Naive thymus-derived CD8-positive, alpha-beta T cell (primary cell): ENCODE measurements at regions not wholly inside any gene's neighbourhood (a gene's known extent, or its start where the extent isn't known, plus 50 kb on each side); places are given as distances from the start of the nearest gene placed in this dataset.
"Not testable (repeated sequence)": the region's sequence is repeated elsewhere in the genome, so short reads cannot be mapped to it uniquely, and the experiment has no call there.

Experiments used
- ATAC-seq, 2 donors: fragments of 150-1000 bp; cut with Tn5 transposase in 1 of 2; sonication (Bioruptor Pico), chemical (Tn5 transposase) in 1 of 2; 1 replicate in 1 of 2; 2 replicates in 1 of 2; pipeline ENCODE4 v1.10.0; 2021; ENCODE audit warnings: mild to moderate bottlenecking in 2 of 2, moderate library complexity in 2 of 2
- POLR2A ChIA-PET: fragments of 350-600 bp; sonication (Branson Sonifier 250); formaldehyde crosslinking; loops from one replicate; lab custom pipeline; 2021; ENCODE audit warnings: antibody characterized with exemption; lab: Charles Lee
- DNase-seq, 10 donors: peaks; one replicate each; pipeline versions ENCODE4 v3.0.0 to v3.0.0-alpha.2; 2020 to 2022
- H3K27ac Mint-ChIP-seq, 10 donors: one replicate each; pipeline ENCODE4 v1.8.0; 2020 to 2022; ENCODE audit warnings: mild to moderate bottlenecking in 10 of 10, mixed read lengths in 10 of 10, moderate library complexity in 4 of 10, inconsistent platforms in 1 of 10
- H3K27me3 Mint-ChIP-seq, 5 donors: one replicate each; pipeline ENCODE4 v1.8.0; 2021 to 2022; ENCODE audit warnings: mixed read lengths in 5 of 5
- H3K36me3 Mint-ChIP-seq, 3 donors: one replicate each; pipeline ENCODE4 v1.8.0; 2020 to 2022; ENCODE audit warnings: mixed read lengths in 3 of 3, mild to moderate bottlenecking in 2 of 3, inconsistent platforms in 1 of 3
- H3K4me1 Mint-ChIP-seq, 4 donors: one replicate each; pipeline ENCODE4 v1.8.0; 2021 to 2022; ENCODE audit warnings: mixed read lengths in 4 of 4
- H3K4me3 Mint-ChIP-seq, 10 donors: one replicate each; pipeline ENCODE4 v1.8.0; 2020 to 2022; ENCODE audit warnings: mild to moderate bottlenecking in 10 of 10, mixed read lengths in 10 of 10, moderate library complexity in 6 of 10, inconsistent platforms in 1 of 10
- H3K9me3 Mint-ChIP-seq, 9 donors: one replicate each; pipeline ENCODE4 v1.8.0; 2020 to 2022; ENCODE audit warnings: mixed read lengths in 9 of 9, mild to moderate bottlenecking in 3 of 9, inconsistent platforms in 1 of 9, moderate library complexity in 1 of 9

DNA sequence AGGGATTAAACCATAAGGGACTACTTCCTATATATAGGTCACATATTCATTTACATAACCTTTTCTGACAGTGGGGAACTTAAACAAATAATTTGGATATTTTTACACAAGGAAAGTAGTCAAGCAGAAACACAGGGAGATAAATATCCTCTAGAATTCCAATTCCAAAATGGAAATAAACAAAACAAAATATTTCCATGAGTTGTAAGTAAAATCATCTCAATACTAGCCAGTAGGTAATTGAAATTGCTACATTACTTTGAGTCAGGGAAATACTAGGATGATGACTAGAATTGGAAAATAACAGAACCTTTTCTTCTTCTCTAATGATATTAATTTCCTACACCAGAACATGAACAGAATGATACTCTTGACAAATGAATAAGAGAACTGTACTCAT is 1308.1 kb upstream of the GJE1 start:
- POLR2A ChIA-PET, result no interaction called here
- ATAC-seq (no peak), DNase-seq (no peak)
- Mint-ChIP-seq H3K4me1 (no peaks in the 10 kb centered on the region), H3K9me3 (no peaks in the 10 kb centered on the region), H3K27me3 (peaks cover 0 to 3% (median 0%) of the 10 kb centered on the region in 5 donors), H3K4me3 (no peak overlapping the region), H3K27ac (no peak overlapping the region), H3K36me3 (no peaks in the 10 kb centered on the region)

DNA sequence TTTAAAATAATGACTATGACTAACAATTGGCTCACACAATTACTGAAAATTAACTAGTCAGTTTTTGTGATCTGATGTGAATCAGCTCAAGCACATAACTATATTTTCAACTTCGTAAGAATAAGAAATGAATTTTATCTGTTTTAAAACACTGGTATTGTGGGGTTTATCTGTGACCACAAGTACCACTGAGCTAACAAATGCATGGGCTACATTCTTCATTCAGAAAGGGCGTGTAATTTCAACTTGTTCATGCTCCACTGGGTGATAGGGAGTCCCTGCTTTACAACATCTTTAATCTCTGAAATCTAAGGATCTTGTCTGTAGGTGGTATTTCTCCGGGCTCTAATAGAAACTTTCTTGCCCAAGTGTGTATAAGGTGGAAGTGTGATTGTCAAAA is 1311.5 kb upstream of the GJE1 start:
- DNase-seq, result no peak
- no peaks in the 10 kb centered on the region for H3K9me3 Mint-ChIP-seq
- no peaks in the 10 kb centered on the region for H3K4me1 Mint-ChIP-seq
- no peak for ATAC-seq
- no peak overlapping the region for H3K27ac Mint-ChIP-seq
- POLR2A ChIA-PET, result no interaction called here
- no peak overlapping the region for H3K4me3 Mint-ChIP-seq
- H3K36me3 Mint-ChIP-seq, result no peaks in the 10 kb centered on the region
- H3K27me3 Mint-ChIP-seq, result peaks cover 0 to 3% (median 0%) of the 10 kb centered on the region in 5 donors

- H3K27me3 Mint-ChIP-seq, result peaks cover 0 to 3% (median 0%) of the 10 kb centered on the region in 5 donors
- no peaks in the 10 kb centered on the region for H3K36me3 Mint-ChIP-seq
- no peaks in the 10 kb centered on the region for H3K4me1 Mint-ChIP-seq
- DNase-seq, result no peak
- H3K27ac Mint-ChIP-seq, result no peak overlapping the region
- POLR2A ChIA-PET, result no interaction called here
- no peak for ATAC-seq
- H3K9me3 Mint-ChIP-seq, result peaks cover 0 to 2% (median 0%) of the 10 kb centered on the region in 9 donors
- H3K4me3 Mint-ChIP-seq, result no peak overlapping the region
Observed at GRCh38 chr6:140817176-140817575, 1315.5 kb upstream of the GJE1 start.

GRCh38 chr6:140816681-140817080 is 1316.0 kb upstream of the GJE1 start:
- DNase-seq, result no peak
- peaks cover 0 to 2% (median 0%) of the 10 kb centered on the region in 4 donors for H3K4me1 Mint-ChIP-seq
- no peak overlapping the region for H3K4me3 Mint-ChIP-seq
- peaks cover 0 to 3% (median 0%) of the 10 kb centered on the region in 5 donors for H3K27me3 Mint-ChIP-seq
- no peak for ATAC-seq
- POLR2A ChIA-PET, result no interaction called here
- H3K36me3 Mint-ChIP-seq, result no peaks in the 10 kb centered on the region
- peaks cover 0 to 2% (median 0%) of the 10 kb centered on the region in 9 donors for H3K9me3 Mint-ChIP-seq
- no peak overlapping the region for H3K27ac Mint-ChIP-seq

DNA sequence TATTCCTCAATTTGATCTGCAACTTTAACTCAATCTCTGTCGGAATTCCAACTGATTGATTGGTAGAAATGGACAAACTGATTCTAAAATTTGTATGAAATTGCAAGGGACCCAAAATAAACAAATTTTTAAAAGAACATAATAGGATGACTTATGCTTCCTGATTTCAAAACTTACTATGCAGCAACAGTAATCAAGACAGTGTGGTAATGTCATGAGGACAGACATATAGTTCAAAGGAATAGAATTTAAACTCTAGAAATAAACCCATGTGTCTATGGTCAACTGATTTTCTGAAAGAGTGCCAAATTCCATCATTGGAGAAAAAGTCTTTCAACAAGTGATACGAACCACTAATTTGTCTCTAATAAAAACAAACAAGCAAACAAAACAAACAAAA is 1320.1 kb upstream of the GJE1 start:
- peaks cover 0 to 2% (median 0%) of the 10 kb centered on the region in 9 donors for H3K9me3 Mint-ChIP-seq
- H3K4me3 Mint-ChIP-seq, result no peak overlapping the region
- H3K36me3 Mint-ChIP-seq, result no peaks in the 10 kb centered on the region
- DNase-seq (no peak), ATAC-seq (no peak)
- POLR2A ChIA-PET, result no interaction called here
- no peak overlapping the region for H3K27ac Mint-ChIP-seq
- peaks cover 0 to 12% (median under 1%) of the 10 kb centered on the region in 4 donors for H3K4me1 Mint-ChIP-seq
- peaks cover 0 to 12% (median 0%) of the 10 kb centered on the region in 5 donors for H3K27me3 Mint-ChIP-seq

- peaks cover 0 to 2% (median 0%) of the 10 kb centered on the region in 9 donors for H3K9me3 Mint-ChIP-seq
- peaks cover 0 to 12% (median under 1%) of the 10 kb centered on the region in 4 donors for H3K4me1 Mint-ChIP-seq
- POLR2A ChIA-PET, result no interaction called here
- peaks cover 0 to 12% (median under 1%) of the 10 kb centered on the region in 5 donors for H3K27me3 Mint-ChIP-seq
- H3K4me3 Mint-ChIP-seq, result no peak overlapping the region
- DNase-seq (no peak), ATAC-seq (no peak)
- H3K27ac Mint-ChIP-seq, result peak overlapping the region in 1 of 10 donors; percentile 29
- no peaks in the 10 kb centered on the region for H3K36me3 Mint-ChIP-seq
Observed at GRCh38 chr6:140811642-140812041, 1321.1 kb upstream of the GJE1 start.

- Mint-ChIP-seq H3K4me1 (peaks cover 0 to 12% (median under 1%) of the 10 kb centered on the region in 4 donors), H3K27me3 (peaks cover 0 to 12% (median 3%) of the 10 kb centered on the region in 5 donors), H3K27ac (no peak overlapping the region), H3K36me3 (no peaks in the 10 kb centered on the region), H3K4me3 (no peak overlapping the region), H3K9me3 (peaks cover 0 to 2% (median 0%) of the 10 kb centered on the region in 9 donors)
- no peak for DNase-seq
- ATAC-seq, result peak in 1 of 2 donors; percentile 23
- POLR2A ChIA-PET, result no interaction called here
Observed at GRCh38 chr6:140809694-140810101, 1323.0 kb upstream of the GJE1 start.

DNA sequence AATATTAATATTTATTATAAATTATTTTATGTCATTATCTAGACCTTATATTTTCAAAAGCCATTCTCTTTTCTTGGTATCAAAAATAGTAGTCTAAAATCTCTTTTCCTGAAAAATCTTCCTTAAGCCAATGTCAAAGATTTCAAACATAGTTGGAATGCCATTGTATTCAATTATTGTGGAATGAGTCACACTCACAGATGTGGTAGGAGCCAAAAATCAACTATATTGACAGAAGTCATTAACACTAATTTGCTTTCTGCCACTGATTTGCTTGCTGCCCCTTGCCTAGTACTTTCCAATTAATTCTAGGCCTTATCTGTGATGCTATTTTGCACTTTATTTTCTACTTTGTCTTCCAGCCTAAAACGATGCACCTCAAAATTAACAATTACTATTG is 1326.3 kb upstream of the GJE1 start:
- Mint-ChIP-seq H3K4me1 (peaks cover 0 to 7% (median under 1%) of the 10 kb centered on the region in 4 donors), H3K36me3 (no peaks in the 10 kb centered on the region), H3K27ac (no peak overlapping the region), H3K4me3 (no peak overlapping the region), H3K9me3 (no peaks in the 10 kb centered on the region), H3K27me3 (peaks cover 0 to 17% (median 3%) of the 10 kb centered on the region in 5 donors)
- ATAC-seq (no peak), DNase-seq (no peak)
- POLR2A ChIA-PET, result no interaction called here

- Mint-ChIP-seq H3K27me3 (peaks cover 0 to under 1% (median 0%) of the 10 kb centered on the region in 5 donors), H3K27ac (no peak overlapping the region), H3K36me3 (no peaks in the 10 kb centered on the region), H3K4me1 (no peaks in the 10 kb centered on the region), H3K9me3 (no peaks in the 10 kb centered on the region), H3K4me3 (no peak overlapping the region)
- no peak for DNase-seq
- no peak for ATAC-seq
- POLR2A ChIA-PET, result no interaction called here
Observed at GRCh38 chr6:140794544-140794943, 1338.2 kb upstream of the GJE1 start.

DNA sequence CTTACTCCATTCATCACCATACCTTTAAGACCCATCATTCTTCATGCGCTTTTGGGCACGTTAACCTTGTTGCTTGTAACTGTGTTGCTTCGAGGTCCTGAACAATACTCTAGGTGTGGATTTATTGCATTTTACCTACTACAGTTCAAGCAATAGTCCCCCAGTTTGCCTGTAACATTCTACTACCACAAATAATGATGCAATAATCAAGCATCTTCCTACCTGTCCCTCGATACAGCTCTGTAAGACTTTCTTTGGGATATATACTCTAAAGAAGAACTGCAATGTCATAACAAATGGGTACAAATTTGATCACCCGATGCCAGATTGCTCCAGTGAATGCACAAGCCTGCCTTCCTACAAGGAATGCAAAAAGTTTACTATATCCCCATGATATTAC is 1342.6 kb upstream of the GJE1 start:
- Mint-ChIP-seq H3K36me3 (no peaks in the 10 kb centered on the region), H3K4me3 (no peak overlapping the region), H3K4me1 (no peaks in the 10 kb centered on the region), H3K27me3 (no peaks in the 10 kb centered on the region), H3K27ac (no peak overlapping the region), H3K9me3 (no peaks in the 10 kb centered on the region)
- no peak for DNase-seq
- POLR2A ChIA-PET, result no interaction called here
- ATAC-seq, result no peak

DNA sequence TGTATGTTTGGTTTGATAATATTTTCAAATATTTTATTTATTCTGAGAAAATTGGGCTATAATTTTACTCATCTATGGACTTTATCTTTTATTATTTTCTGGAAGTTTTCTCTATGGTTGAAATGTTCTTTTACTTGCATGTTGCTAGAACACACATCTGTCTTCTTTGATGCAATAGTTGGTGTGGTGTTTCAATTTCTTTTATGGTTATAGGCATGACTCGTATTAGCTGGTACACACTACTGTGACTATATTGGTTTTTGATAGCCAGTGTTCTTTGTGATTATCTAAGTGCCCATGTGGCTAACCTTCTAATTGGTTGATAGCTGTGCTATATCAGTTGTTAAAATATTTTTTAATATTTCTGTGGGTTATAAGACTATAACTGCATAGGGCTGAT is 1343.3 kb upstream of the GJE1 start:
- Mint-ChIP-seq H3K4me1 (no peaks in the 10 kb centered on the region), H3K36me3 (no peaks in the 10 kb centered on the region), H3K27me3 (no peaks in the 10 kb centered on the region), H3K4me3 (no peak overlapping the region), H3K27ac (no peak overlapping the region), H3K9me3 (no peaks in the 10 kb centered on the region)
- ATAC-seq (no peak), DNase-seq (no peak)
- POLR2A ChIA-PET, result no interaction called here

GRCh38 chr6:140785926-140786325 is 1346.8 kb upstream of the GJE1 start:
- H3K4me3 Mint-ChIP-seq, result no peak overlapping the region
- peaks cover 0 to 1% (median 0%) of the 10 kb centered on the region in 5 donors for H3K27me3 Mint-ChIP-seq
- H3K27ac Mint-ChIP-seq, result no peak overlapping the region
- no peaks in the 10 kb centered on the region for H3K4me1 Mint-ChIP-seq
- ATAC-seq (no peak), DNase-seq (no peak)
- H3K36me3 Mint-ChIP-seq, result no peaks in the 10 kb centered on the region
- no peaks in the 10 kb centered on the region for H3K9me3 Mint-ChIP-seq
- POLR2A ChIA-PET, result no interaction called here

DNA sequence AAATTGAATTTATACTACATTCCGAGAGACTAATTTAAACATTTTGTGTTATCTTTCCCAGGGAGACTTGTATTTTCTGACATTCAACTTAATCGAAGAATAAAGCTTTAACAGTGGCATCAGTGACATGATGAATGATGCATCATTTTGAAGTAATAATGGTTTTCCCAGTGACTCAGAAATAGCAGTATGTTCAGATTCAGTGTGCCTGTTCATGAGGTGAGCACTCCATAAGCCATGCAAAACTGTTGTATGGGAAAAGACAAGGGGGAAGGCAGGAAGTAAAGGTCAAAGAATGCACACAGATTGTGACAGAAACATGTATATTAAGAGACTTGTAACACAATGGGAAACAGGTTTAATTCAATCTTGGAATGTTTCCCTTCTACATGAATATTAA is 1348.2 kb upstream of the GJE1 start:
- no peak for ATAC-seq
- Mint-ChIP-seq H3K27me3 (peaks cover 0 to 1% (median 0%) of the 10 kb centered on the region in 5 donors), H3K9me3 (no peaks in the 10 kb centered on the region), H3K27ac (no peak overlapping the region), H3K36me3 (no peaks in the 10 kb centered on the region), H3K4me3 (no peak overlapping the region), H3K4me1 (no peaks in the 10 kb centered on the region)
- POLR2A ChIA-PET, result no interaction called here
- no peak for DNase-seq

DNA sequence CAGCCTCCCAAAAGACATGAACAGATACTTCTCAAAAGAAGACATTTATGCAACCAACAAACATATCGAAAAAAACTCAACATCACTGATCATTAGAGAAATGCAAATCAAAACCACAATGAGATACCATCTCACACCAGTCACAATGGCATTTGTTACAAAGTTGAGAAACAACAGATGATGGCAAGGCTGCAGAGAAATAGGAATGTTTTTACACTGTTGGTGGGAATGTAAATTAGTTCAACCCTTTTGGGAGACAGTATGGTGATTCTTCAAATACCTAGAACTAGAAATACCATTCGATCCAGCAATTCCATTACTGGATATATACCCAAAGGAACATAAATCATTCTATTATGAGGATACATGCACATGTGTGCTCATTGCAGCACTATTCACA is 1349.2 kb upstream of the GJE1 start:
- DNase-seq, H3K27me3 Mint-ChIP-seq, H3K9me3 Mint-ChIP-seq, H3K27ac Mint-ChIP-seq, H3K4me3 Mint-ChIP-seq, ATAC-seq, H3K36me3 Mint-ChIP-seq, H3K4me1 Mint-ChIP-seq, POLR2A ChIA-PET: not testable (repeated sequence)
